ENCODE measurements at regions not wholly inside any gene's neighbourhood (a gene's known extent, or its start where the extent isn't known, plus 50 kb on each side); places are given as distances from the start of the nearest gene placed in this dataset.

GRCh38 chr14:42145766-42146165 is 539.1 kb downstream of the LRFN5 start (continued):
- no peak for TF ChIP-seq ZNF146 (tag by site-specific recombination; IDR thresholded peaks at IDR 0.05)
- no peak for TF ChIP-seq HOXC10 (CRISPR knock-in tag; IDR thresholded peaks at IDR 0.05)
- no peak for TF ChIP-seq INSM2 (tag by site-specific recombination; IDR thresholded peaks at IDR 0.05)
- no peak for TF ChIP-seq ZNF184 (tag by site-specific recombination; IDR thresholded peaks at IDR 0.05)
- no peak for TF ChIP-seq ZNF221 (tag by site-specific recombination; IDR thresholded peaks at IDR 0.05; ENCODE audit: borderline replicate concordance)
- no peak for TF ChIP-seq ZFP3 (tag by site-specific recombination; IDR thresholded peaks at IDR 0.05; ENCODE audit: low read depth)
- TF ChIP-seq KLF7 (tag by site-specific recombination; IDR thresholded peaks at IDR 0.05; ENCODE audit: borderline replicate concordance), result no peak
- no peak for TF ChIP-seq ZNF391 (tag by site-specific recombination; IDR thresholded peaks at IDR 0.05; ENCODE audit: borderline replicate concordance, low read depth)

GRCh38 chr14:42143114-42143513 is 536.4 kb downstream of the LRFN5 start:
- TF ChIP-seq ZNF433 (tag by site-specific recombination; IDR thresholded peaks at IDR 0.05; ENCODE audit: low read depth) (no peak), SP7 (tag by site-specific recombination; IDR thresholded peaks at IDR 0.05) (no peak), ZSCAN30 (tag by site-specific recombination; IDR thresholded peaks at IDR 0.05) (no peak)
- POLR2A ChIA-PET, result no interaction called here
- CTCF ChIA-PET, result no interaction called here
- H3K36me3 ChIP-seq (ENCODE audit: control insufficient read depth in 2 of 2, insufficient read depth in 1 of 2, low read length in 2 of 2), result no peaks in the 10 kb centered on the region
- no peaks in the 10 kb centered on the region for H3K4me1 ChIP-seq (ENCODE audit: control insufficient read depth, insufficient read depth, low read length)
- no peak overlapping the region for H3K27ac ChIP-seq (ENCODE audit: extremely low read depth, low read depth, low read length)
- H3K9me3 ChIP-seq (ENCODE audit: control insufficient read depth, insufficient read depth, low read depth, low read length), result no peaks in the 10 kb centered on the region
- no peak overlapping the region for H3K4me3 ChIP-seq (ENCODE audit: low read depth, low read length)

- Histone ChIP-seq H3K27ac (ENCODE audit: extremely low read depth, low read depth, low read length) (no peak overlapping the region), H3K36me3 (ENCODE audit: control insufficient read depth in 2 of 2, insufficient read depth in 1 of 2, low read length in 2 of 2) (no peaks in the 10 kb centered on the region), H3K4me1 (ENCODE audit: control insufficient read depth, insufficient read depth, low read length) (no peaks in the 10 kb centered on the region), H3K9me3 (ENCODE audit: control insufficient read depth, insufficient read depth, low read depth, low read length) (no peaks in the 10 kb centered on the region), H3K4me3 (ENCODE audit: low read depth, low read length) (no peak overlapping the region)
- ChIA-PET CTCF (no interaction called here), POLR2A (no interaction called here)
- TF ChIP-seq SETDB1 (IDR thresholded peaks at IDR 0.05; ENCODE audit: insufficient read length, low read length) (no peak), WT1 (tag by site-specific recombination; IDR thresholded peaks at IDR 0.05) (no peak), TCF7L2 (IDR thresholded peaks at IDR 0.05; ENCODE audit: borderline replicate concordance, low read depth, low read length) (no peak), ZSCAN4 (tag by site-specific recombination; IDR thresholded peaks at IDR 0.05) (no peak), ZNF366 (tag by site-specific recombination; conservative IDR thresholded peaks at IDR 0.05) (no peak), KLF1 (tag by site-specific recombination; IDR thresholded peaks at IDR 0.05) (no peak)
Observed at GRCh38 chr14:42141328-42141727, 534.7 kb downstream of the LRFN5 start.

- POLR2A ChIA-PET, result no interaction called here
- Histone ChIP-seq H3K4me1 (ENCODE audit: control insufficient read depth, insufficient read depth, low read length) (no peaks in the 10 kb centered on the region), H3K4me3 (ENCODE audit: low read depth, low read length) (no peak overlapping the region), H3K27ac (ENCODE audit: extremely low read depth, low read depth, low read length) (no peak overlapping the region), H3K9me3 (ENCODE audit: control insufficient read depth, insufficient read depth, low read depth, low read length) (no peaks in the 10 kb centered on the region), H3K36me3 (ENCODE audit: control insufficient read depth in 2 of 2, insufficient read depth in 1 of 2, low read length in 2 of 2) (no peaks in the 10 kb centered on the region)
- CTCF ChIA-PET, result no interaction called here
- TF ChIP-seq ZNF596 (tag by site-specific recombination; IDR thresholded peaks at IDR 0.05), result no peak
- no peak for TF ChIP-seq PATZ1 (tag by site-specific recombination; IDR thresholded peaks at IDR 0.05)
- TF ChIP-seq ZNF184 (tag by site-specific recombination; IDR thresholded peaks at IDR 0.05), result no peak
- no peak for TF ChIP-seq ZNF624 (tag by site-specific recombination; IDR thresholded peaks at IDR 0.05)
- TF ChIP-seq ZNF610 (tag by site-specific recombination; IDR thresholded peaks at IDR 0.05; ENCODE audit: borderline replicate concordance), result no peak
- TF ChIP-seq FEZF1 (tag by site-specific recombination; IDR thresholded peaks at IDR 0.05), result no peak
- TF ChIP-seq ZNF155 (tag by site-specific recombination; IDR thresholded peaks at IDR 0.05), result no peak
- no peak for TF ChIP-seq ZNF777 (tag by site-specific recombination; IDR thresholded peaks at IDR 0.05; ENCODE audit: borderline replicate concordance)
- no peak for TF ChIP-seq ZNF654 (tag by site-specific recombination; IDR thresholded peaks at IDR 0.05; ENCODE audit: low read depth)
- TF ChIP-seq ZNF214 (tag by site-specific recombination; IDR thresholded peaks at IDR 0.05; ENCODE audit: borderline replicate concordance), result no peak
- TF ChIP-seq REPIN1 (tag by site-specific recombination; IDR thresholded peaks at IDR 0.05; ENCODE audit: low read depth), result no peak
- TF ChIP-seq ZNF416 (tag by site-specific recombination; IDR thresholded peaks at IDR 0.05), result no peak
- TF ChIP-seq ZNF335 (tag by site-specific recombination; conservative IDR thresholded peaks at IDR 0.05), result no peak
Observed at GRCh38 chr14:42140831-42141279, 534.2 kb downstream of the LRFN5 start.

All from HEK293 (cell line).